SK-MEL-5 (cell line): ENCODE measurements at regions not wholly inside any gene's neighbourhood (a gene's known extent, or its start where the extent isn't known, plus 50 kb on each side); places are given as distances from the start of the nearest gene placed in this dataset.

ENCODE experiments used
- DNase-seq: peaks from one replicate; pipeline ENCODE4 v3.0.0-alpha.2; 2016; ENCODE audit warnings: low read depth, low spot score
- in situ Hi-C: cut with HindIII; loops from 2 replicates; pipeline ENCODE4 v1.10.0; 2016; ENCODE audit warnings: low sequenced_read_pairs, high pct_unique_total_duplicates, low pct_unique_long_range_greater_than_20kb

GRCh38 chr20:61055180-61056010, 196.7 kb upstream of the CDH4 start:
- in situ Hi-C loops = no loop called here
- no peak for DNase-seq

- in situ Hi-C loops = no loop called here
- no peak for DNase-seq
Measured at GRCh38 chr20:61056116-61056515, 195.9 kb upstream of the CDH4 start.

- in situ Hi-C loops = no loop called here
- DNase-seq = no peak
Measured at GRCh38 chr20:61056627-61057442, 195.2 kb upstream of the CDH4 start.

- in situ Hi-C loops = no loop called here
- DNase-seq = no peak
Measured at GRCh38 chr20:61057443-61058121, 194.5 kb upstream of the CDH4 start.

GRCh38 chr20:61061981-61062380, 190.1 kb upstream of the CDH4 start:
- no peak for DNase-seq
- in situ Hi-C loops = no loop called here

GRCh38 chr20:61065853-61066252, 186.2 kb upstream of the CDH4 start:
- in situ Hi-C loops = no loop called here
- no peak for DNase-seq

- DNase-seq = no peak
- in situ Hi-C loops = no loop called here
Measured at GRCh38 chr20:61066526-61066925, 185.5 kb upstream of the CDH4 start.

- in situ Hi-C loops = no loop called here
- DNase-seq = no peak
Measured at GRCh38 chr20:61067221-61067620, 184.8 kb upstream of the CDH4 start.

- no peak for DNase-seq
- in situ Hi-C loops = no loop called here
Measured at GRCh38 chr20:61072398-61072797, 179.7 kb upstream of the CDH4 start.

GRCh38 chr20:61073376-61073775, 178.7 kb upstream of the CDH4 start:
- no peak for DNase-seq
- in situ Hi-C loops = no loop called here

- no peak for DNase-seq
- in situ Hi-C loops = no loop called here
Measured at GRCh38 chr20:61082720-61083119, 169.3 kb upstream of the CDH4 start.

GRCh38 chr20:61083431-61083830, 168.6 kb upstream of the CDH4 start:
- no peak for DNase-seq
- in situ Hi-C loops = no loop called here

GRCh38 chr20:61086031-61086430, 166.0 kb upstream of the CDH4 start:
- no peak for DNase-seq
- in situ Hi-C loops = no loop called here

- in situ Hi-C loops = no loop called here
- DNase-seq = no peak
Measured at GRCh38 chr20:61090541-61090940, 161.5 kb upstream of the CDH4 start.

- no peak for DNase-seq
- in situ Hi-C loops = no loop called here
Measured at GRCh38 chr20:61092251-61092650, 159.8 kb upstream of the CDH4 start.

GRCh38 chr20:61094581-61094980, 157.5 kb upstream of the CDH4 start:
- in situ Hi-C loops = no loop called here
- DNase-seq = no peak

GRCh38 chr20:61096463-61096862, 155.6 kb upstream of the CDH4 start:
- no peak for DNase-seq
- in situ Hi-C loops = no loop called here

- in situ Hi-C loops = no loop called here
- no peak for DNase-seq
Measured at GRCh38 chr20:61099806-61100205, 152.3 kb upstream of the CDH4 start.
